Suprapubic skin (tissue), 4 donors: ENCODE measurements at regions not wholly inside any gene's neighbourhood (a gene's known extent, or its start where the extent isn't known, plus 50 kb on each side); places are given as distances from the start of the nearest gene placed in this dataset.

Experiments used
- DNase-seq, 2 donors: peaks; one replicate each; pipeline ENCODE4 v3.0.0-alpha.2; 2019; ENCODE audit warnings: low spot score in 2 of 2
- H3K27ac ChIP-seq: fragments of 200-600 bp; sonication (generic); one replicate; pipeline ENCODE4 v1.5.1; 2019
- H3K27me3 ChIP-seq: fragments of 200-600 bp; sonication (generic); one replicate; pipeline ENCODE4 v1.5.1; 2019
- H3K36me3 ChIP-seq: fragments of 200-600 bp; sonication (generic); one replicate; pipeline ENCODE4 v1.5.1; 2019
- H3K4me1 ChIP-seq: fragments of 200-600 bp; sonication (generic); one replicate; pipeline ENCODE4 v1.5.1; 2019
- H3K4me3 ChIP-seq: fragments of 200-600 bp; sonication (generic); one replicate; pipeline ENCODE4 v1.5.1; 2019; ENCODE audit warnings: mild to moderate bottlenecking
- H3K9me3 ChIP-seq: fragments of 200-600 bp; sonication (generic); one replicate; pipeline ENCODE4 v1.5.1; 2019
- EP300 ChIP-seq: sonication (generic); formaldehyde crosslinking; IDR thresholded peaks from one replicate; pipeline ENCODE4 v1.6.1; 2017; ENCODE audit warnings: antibody characterized with exemption
- POLR2A ChIP-seq, 2 donors: fragments of 450-650 bp; IDR thresholded peaks; one replicate each; pipeline ENCODE4 v1.6.1; 2017; ENCODE audit warnings: antibody characterized with exemption in 2 of 2, mild to moderate bottlenecking in 2 of 2, moderate library complexity in 2 of 2
- POLR2AphosphoS5 ChIP-seq, 3 donors: sonication (generic); formaldehyde crosslinking; IDR thresholded peaks; one replicate each; pipeline ENCODE4 v1.6.1; 2017; ENCODE audit warnings: antibody characterized with exemption in 3 of 3
- WGBS: methylation state at CpG from one replicate; pipeline ENCODE4 v1.1.5; 2018; 5-methylcytosine and 5-hydroxymethylcytosine counted together
- TF ChIP-seq, protein P1 (sequence below), 2 donors: fragments of 200-600 bp in 1 of 2; fragments of 450-650 bp in 1 of 2; sonication (generic) in 1 of 2; IDR thresholded peaks; one replicate each; pipeline ENCODE4 v1.5.1; 2016 to 2019; ENCODE audit warnings: antibody characterized with exemption in 2 of 2, mild to moderate bottlenecking in 1 of 2, moderate library complexity in 1 of 2

DNA sequence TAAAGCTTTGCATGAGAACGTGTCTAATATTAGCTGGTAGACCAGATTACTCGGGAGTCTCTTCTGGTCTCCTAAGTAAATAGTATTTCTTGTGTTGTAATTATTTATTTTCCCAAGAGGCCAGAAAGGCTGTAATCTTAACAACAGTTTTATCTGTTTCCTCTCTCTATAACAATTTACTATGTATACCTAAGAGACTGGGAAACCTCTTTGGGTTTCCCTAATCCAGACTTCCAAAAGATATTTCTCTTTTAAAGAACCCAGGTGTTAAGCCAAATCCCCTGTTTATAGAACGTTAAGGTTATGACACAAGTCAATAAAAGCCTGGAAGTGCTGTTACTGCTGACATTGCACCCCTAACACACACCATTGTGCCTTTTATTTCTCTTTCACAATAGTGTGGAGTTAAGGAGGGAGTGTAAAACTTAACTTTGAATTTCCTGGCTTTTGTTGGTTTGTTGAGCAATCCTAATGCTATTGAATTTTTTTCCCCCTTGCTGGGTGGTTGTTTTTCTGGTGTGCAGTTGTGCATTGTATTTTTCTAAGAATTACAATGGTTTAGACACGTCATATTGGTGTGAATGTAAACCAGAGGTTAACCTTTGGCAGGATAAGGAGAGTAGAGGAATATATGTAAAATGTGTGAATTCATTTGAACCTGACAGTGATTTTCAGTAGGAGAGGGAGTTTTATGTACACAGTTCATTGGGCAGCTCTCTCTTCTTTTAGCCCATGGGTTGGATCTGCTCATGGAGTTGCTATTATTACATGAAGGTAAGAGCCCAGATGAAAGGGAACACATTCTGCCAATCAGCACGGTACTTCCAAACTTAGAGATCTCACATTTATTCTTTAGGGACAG, 192.8 kb downstream of the MTX2 start:
- H3K27me3 ChIP-seq = peaks cover 2% of the 10 kb centered on the region

DNA sequence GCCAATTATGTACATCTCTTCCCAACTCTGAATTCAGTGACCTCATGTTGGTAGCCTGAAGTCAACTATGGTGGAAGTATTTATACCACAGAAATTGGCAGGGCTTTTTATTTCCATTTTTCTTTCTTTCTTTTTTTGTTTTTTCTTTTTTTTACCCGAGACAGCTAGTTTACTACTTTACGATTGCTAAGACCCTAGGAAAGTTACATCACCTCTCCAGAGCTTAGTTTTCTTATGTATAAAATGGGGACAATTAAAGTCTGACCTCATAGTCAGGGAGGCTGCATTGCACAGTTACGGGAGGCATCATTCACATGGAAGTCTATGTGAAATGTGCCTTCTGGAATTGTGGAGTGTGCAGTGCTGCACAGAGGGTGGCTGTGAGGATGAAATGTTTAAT, 194.3 kb downstream of the MTX2 start:
- H3K4me3 ChIP-seq = no peak overlapping the region
- H3K4me1 ChIP-seq = peaks cover 7% of the 10 kb centered on the region
- H3K9me3 ChIP-seq = no peaks in the 10 kb centered on the region
- TF ChIP-seq POLR2AphosphoS5 (IDR thresholded peaks at IDR 0.05) (no peak), POLR2A (IDR thresholded peaks at IDR 0.05) (no peak), EP300 (no peak)
- TF ChIP-seq, protein P1, sequence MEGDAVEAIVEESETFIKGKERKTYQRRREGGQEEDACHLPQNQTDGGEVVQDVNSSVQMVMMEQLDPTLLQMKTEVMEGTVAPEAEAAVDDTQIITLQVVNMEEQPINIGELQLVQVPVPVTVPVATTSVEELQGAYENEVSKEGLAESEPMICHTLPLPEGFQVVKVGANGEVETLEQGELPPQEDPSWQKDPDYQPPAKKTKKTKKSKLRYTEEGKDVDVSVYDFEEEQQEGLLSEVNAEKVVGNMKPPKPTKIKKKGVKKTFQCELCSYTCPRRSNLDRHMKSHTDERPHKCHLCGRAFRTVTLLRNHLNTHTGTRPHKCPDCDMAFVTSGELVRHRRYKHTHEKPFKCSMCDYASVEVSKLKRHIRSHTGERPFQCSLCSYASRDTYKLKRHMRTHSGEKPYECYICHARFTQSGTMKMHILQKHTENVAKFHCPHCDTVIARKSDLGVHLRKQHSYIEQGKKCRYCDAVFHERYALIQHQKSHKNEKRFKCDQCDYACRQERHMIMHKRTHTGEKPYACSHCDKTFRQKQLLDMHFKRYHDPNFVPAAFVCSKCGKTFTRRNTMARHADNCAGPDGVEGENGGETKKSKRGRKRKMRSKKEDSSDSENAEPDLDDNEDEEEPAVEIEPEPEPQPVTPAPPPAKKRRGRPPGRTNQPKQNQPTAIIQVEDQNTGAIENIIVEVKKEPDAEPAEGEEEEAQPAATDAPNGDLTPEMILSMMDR (IDR thresholded peaks at IDR 0.05) = no peak
- H3K27me3 ChIP-seq = peaks cover 2% of the 10 kb centered on the region
- no peaks in the 10 kb centered on the region for H3K36me3 ChIP-seq
- no peak overlapping the region for H3K27ac ChIP-seq
- DNase-seq = no peak
- WGBS = 97% methylated on average over 3 of the region's 3 CpGs

More for the DNA sequence above, 192.8 kb downstream of the MTX2 start:
- DNase-seq = no peak
- WGBS = 65% methylated on average over 5 of the region's 5 CpGs
- H3K27ac ChIP-seq = no peak overlapping the region
- peaks cover 4% of the 10 kb centered on the region for H3K4me1 ChIP-seq
- H3K9me3 ChIP-seq = no peaks in the 10 kb centered on the region
- TF ChIP-seq, protein P1 (IDR thresholded peaks at IDR 0.05) = no peak
- TF ChIP-seq POLR2A (IDR thresholded peaks at IDR 0.05) = no peak
- no peak for TF ChIP-seq POLR2AphosphoS5 (IDR thresholded peaks at IDR 0.05)
- no peak for TF ChIP-seq EP300
- no peak overlapping the region for H3K4me3 ChIP-seq
- no peaks in the 10 kb centered on the region for H3K36me3 ChIP-seq

DNA sequence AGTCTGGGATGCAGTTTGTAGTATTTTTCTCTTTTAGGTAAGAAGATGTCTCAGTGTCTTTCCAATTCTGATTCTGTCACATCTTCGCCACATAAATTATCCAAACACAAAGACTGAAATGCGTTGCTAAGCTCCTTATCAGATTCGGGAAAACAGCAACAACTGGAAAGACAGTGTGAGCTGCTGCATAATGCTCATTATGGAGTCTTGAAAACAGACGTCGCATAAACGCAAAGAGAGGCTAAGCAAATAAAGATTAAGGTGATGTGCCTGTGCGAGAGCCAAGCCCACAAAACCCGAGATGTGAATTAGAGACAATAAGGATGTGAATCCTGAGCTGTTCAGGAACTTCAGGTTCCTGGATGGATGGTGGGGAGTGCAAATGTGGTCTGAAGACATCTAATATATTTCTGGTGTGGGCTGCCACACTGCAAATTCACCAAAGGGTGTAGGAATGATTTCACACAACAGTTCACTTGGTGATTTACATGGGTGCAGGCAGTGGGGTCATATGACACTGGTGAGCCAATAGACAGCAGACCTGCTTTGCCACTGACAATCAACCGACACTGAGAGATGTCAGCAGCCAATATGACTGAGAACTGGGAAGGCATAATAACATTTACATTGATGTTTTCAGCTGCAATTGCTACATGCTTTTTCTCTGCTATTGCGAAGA, 195.8 kb downstream of the MTX2 start:
- DNase-seq = no peak
- H3K36me3 ChIP-seq = no peaks in the 10 kb centered on the region
- H3K27ac ChIP-seq = peak overlapping the region; percentile 4
- peaks cover 19% of the 10 kb centered on the region for H3K4me1 ChIP-seq
- H3K27me3 ChIP-seq = no peaks in the 10 kb centered on the region
- H3K4me3 ChIP-seq = no peak overlapping the region
- H3K9me3 ChIP-seq = no peaks in the 10 kb centered on the region
- TF ChIP-seq POLR2AphosphoS5 (IDR thresholded peaks at IDR 0.05) (no peak), POLR2A (IDR thresholded peaks at IDR 0.05) (no peak), EP300 (no peak)
- TF ChIP-seq, protein P1 (IDR thresholded peaks at IDR 0.05) = no peak
- WGBS = 52% methylated on average over 10 of the region's 10 CpGs

- Histone ChIP-seq H3K27ac (no peak overlapping the region), H3K4me1 (peaks cover 21% of the 10 kb centered on the region)
- WGBS = 55% methylated on average over 5 of the region's 5 CpGs
These were observed 197.7 kb downstream of the MTX2 start for GRCh38 chr2:176466918-176467452.

More at GRCh38 chr2:176466918-176467452, 197.7 kb downstream of the MTX2 start:
- Histone ChIP-seq H3K36me3 (no peaks in the 10 kb centered on the region), H3K9me3 (no peaks in the 10 kb centered on the region), H3K4me3 (no peak overlapping the region), H3K27me3 (no peaks in the 10 kb centered on the region)
- no peak for TF ChIP-seq POLR2AphosphoS5 (IDR thresholded peaks at IDR 0.05)
- TF ChIP-seq, protein P1 (IDR thresholded peaks at IDR 0.05) = no peak
- no peak for TF ChIP-seq POLR2A (IDR thresholded peaks at IDR 0.05)
- TF ChIP-seq EP300 = no peak
- no peak for DNase-seq
